Breast epithelium (tissue), 4 donors: ENCODE measurements at regions not wholly inside any gene's neighbourhood (a gene's known extent, or its start where the extent isn't known, plus 50 kb on each side); places are given as distances from the start of the nearest gene placed in this dataset.

Source experiments
- DNase-seq, 2 donors: peaks; one replicate each; pipeline ENCODE4 v3.0.0-alpha.2; 2019; ENCODE audit warnings: low spot score in 2 of 2
- H3K27ac ChIP-seq, 2 donors: fragments of 200-600 bp; sonication (generic) in 1 of 2; one replicate each; pipeline ENCODE4 v1.5.1; 2016 to 2019; ENCODE audit warnings: mild to moderate bottlenecking in 1 of 2
- H3K27me3 ChIP-seq, 2 donors: fragments of 200-600 bp; sonication (generic) in 1 of 2; one replicate each; pipeline versions ENCODE4 v1.5.1 to v1.6.0; 2017 to 2019; ENCODE audit warnings: control low read depth in 1 of 2, mild to moderate bottlenecking in 1 of 2
- H3K36me3 ChIP-seq: fragments of 200-600 bp; one replicate; pipeline ENCODE4 v1.5.1; 2019
- H3K4me1 ChIP-seq, 2 donors: fragments of 200-600 bp; sonication (generic); one replicate each; pipeline ENCODE4 v1.5.1; 2016 to 2019; ENCODE audit warnings: control low read depth in 1 of 2
- H3K4me3 ChIP-seq, 3 donors: fragments of 200-600 bp; sonication (generic); 1 replicate in 2 of 3; 2 replicates in 1 of 3; pipeline ENCODE4 v1.5.1; 2016 to 2019; ENCODE audit warnings: mild to moderate bottlenecking in 3 of 3, moderate library complexity in 2 of 3
- H3K9me3 ChIP-seq, 2 donors: fragments of 200-600 bp; sonication (generic) in 1 of 2; one replicate each; pipeline ENCODE4 v1.5.1; 2016 to 2019; ENCODE audit warnings: control low read depth in 1 of 2
- POLR2A ChIP-seq: fragments of 450-650 bp; IDR thresholded peaks from one replicate; pipeline ENCODE4 v1.6.1; 2016; ENCODE audit warnings: antibody characterized with exemption, mild to moderate bottlenecking, moderate library complexity
- POLR2AphosphoS5 ChIP-seq, 3 donors: sonication (generic); formaldehyde crosslinking; IDR thresholded peaks; one replicate each; pipeline ENCODE4 v1.6.1; 2017; ENCODE audit warnings: antibody characterized with exemption in 3 of 3
- intact Hi-C: fragments of 100-400 bp; cut with DNase I; formaldehyde crosslinking; loops from one replicate; pipeline ENCODE4 v1.15.1; 2023; ENCODE audit warnings: low total_unique reads
- TF ChIP-seq, protein P1 (sequence below), 3 donors: fragments of 450-650 bp; IDR thresholded peaks; one replicate each; pipeline ENCODE4 v1.5.1; 2016 to 2017; ENCODE audit warnings: antibody characterized with exemption in 3 of 3, mild to moderate bottlenecking in 3 of 3, moderate library complexity in 3 of 3

DNA sequence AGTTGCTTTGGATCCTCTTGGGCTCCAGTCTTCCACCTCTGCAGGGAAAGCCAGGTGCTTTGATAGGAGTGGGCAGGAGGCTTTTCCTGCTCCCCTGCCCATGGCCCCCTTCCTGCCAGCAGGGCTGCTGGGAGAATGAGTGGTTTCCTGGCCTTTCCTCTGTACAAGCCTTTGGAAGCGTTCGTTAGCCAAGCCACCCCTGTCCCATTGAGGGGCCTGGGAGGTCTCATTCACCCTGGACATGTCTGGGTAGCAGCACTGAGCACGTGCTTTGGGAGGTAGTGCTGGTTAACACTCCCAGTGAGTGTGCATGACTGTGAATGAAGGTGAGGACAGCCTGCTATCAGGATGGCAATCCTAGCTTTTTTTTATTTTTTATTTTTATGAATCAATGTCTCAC, 118.5 kb upstream of the CACNA1E start:
- TF ChIP-seq POLR2A: no peak
- TF ChIP-seq, protein P1, sequence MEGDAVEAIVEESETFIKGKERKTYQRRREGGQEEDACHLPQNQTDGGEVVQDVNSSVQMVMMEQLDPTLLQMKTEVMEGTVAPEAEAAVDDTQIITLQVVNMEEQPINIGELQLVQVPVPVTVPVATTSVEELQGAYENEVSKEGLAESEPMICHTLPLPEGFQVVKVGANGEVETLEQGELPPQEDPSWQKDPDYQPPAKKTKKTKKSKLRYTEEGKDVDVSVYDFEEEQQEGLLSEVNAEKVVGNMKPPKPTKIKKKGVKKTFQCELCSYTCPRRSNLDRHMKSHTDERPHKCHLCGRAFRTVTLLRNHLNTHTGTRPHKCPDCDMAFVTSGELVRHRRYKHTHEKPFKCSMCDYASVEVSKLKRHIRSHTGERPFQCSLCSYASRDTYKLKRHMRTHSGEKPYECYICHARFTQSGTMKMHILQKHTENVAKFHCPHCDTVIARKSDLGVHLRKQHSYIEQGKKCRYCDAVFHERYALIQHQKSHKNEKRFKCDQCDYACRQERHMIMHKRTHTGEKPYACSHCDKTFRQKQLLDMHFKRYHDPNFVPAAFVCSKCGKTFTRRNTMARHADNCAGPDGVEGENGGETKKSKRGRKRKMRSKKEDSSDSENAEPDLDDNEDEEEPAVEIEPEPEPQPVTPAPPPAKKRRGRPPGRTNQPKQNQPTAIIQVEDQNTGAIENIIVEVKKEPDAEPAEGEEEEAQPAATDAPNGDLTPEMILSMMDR (IDR thresholded peaks at IDR 0.05): no peak
- TF ChIP-seq POLR2AphosphoS5 (IDR thresholded peaks at IDR 0.05): no peak
- H3K4me1 ChIP-seq: no peaks in the 10 kb centered on the region

DNA sequence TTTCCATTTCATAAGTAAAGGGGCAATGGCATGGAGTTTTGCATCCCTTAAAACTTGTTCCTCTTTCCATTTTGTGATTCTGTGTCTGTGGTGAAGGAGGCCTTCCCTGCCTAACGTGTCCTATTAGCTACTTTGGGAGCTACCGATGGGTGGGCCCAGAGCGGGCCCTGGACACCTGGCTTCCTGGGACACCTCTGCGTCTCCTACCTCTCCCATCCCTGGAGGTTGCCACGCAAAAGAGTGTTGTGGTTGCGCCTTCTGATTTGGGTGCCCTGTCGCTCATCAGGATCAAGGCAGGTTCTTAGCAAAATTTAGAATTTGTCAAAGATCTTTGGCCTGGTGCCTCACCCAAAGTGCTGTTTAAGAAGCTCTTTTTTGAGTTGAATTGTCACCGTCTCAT, 116.4 kb upstream of the CACNA1E start:
- no peak for DNase-seq
- intact Hi-C loops: no loop called here
- H3K27me3 ChIP-seq: no peaks in the 10 kb centered on the region
- peaks cover 0 to 4% of the 10 kb centered on the region in 2 donors for H3K9me3 ChIP-seq
- H3K4me3 ChIP-seq: no peak overlapping the region
- no peaks in the 10 kb centered on the region for H3K36me3 ChIP-seq
- no peaks in the 10 kb centered on the region for H3K4me1 ChIP-seq
- no peak for TF ChIP-seq POLR2A
- no peak overlapping the region for H3K27ac ChIP-seq

More for the DNA sequence above, 118.5 kb upstream of the CACNA1E start:
- DNase-seq: no peak
- no peaks in the 10 kb centered on the region for H3K36me3 ChIP-seq
- H3K27ac ChIP-seq: no peak overlapping the region
- no peak overlapping the region for H3K4me3 ChIP-seq
- intact Hi-C loops: no loop called here
- H3K27me3 ChIP-seq: no peaks in the 10 kb centered on the region
- no peaks in the 10 kb centered on the region for H3K9me3 ChIP-seq

DNA sequence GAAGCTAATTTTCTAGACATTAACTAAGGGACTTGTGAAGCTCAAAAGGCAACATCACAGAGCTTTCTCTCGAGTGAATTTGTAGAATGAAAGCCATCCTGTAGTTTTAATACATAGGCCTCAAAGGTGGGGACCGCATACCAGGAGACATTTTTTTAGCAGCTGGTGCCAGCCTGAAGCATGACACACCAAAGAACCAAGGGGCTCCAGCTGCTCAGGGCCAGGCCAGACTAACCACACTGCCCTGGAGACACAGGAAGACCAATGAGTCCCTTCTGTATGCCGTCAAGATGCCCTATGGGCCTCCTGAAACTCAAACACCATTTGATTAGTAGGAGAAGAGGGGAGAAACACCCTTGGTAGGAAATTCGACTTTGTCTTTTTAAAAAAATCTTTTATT, 113.9 kb upstream of the CACNA1E start:
- intact Hi-C loops: no loop called here
- TF ChIP-seq POLR2A: no peak
- no peak for TF ChIP-seq POLR2AphosphoS5 (IDR thresholded peaks at IDR 0.05)
- TF ChIP-seq, protein P1 (IDR thresholded peaks at IDR 0.05): no peak
- no peaks in the 10 kb centered on the region for H3K36me3 ChIP-seq
- H3K4me1 ChIP-seq: no peaks in the 10 kb centered on the region
- no peak overlapping the region for H3K27ac ChIP-seq
- H3K27me3 ChIP-seq: no peaks in the 10 kb centered on the region
- H3K9me3 ChIP-seq: peaks cover 0 to 11% of the 10 kb centered on the region in 2 donors
- no peak overlapping the region for H3K4me3 ChIP-seq
- no peak for DNase-seq

DNA sequence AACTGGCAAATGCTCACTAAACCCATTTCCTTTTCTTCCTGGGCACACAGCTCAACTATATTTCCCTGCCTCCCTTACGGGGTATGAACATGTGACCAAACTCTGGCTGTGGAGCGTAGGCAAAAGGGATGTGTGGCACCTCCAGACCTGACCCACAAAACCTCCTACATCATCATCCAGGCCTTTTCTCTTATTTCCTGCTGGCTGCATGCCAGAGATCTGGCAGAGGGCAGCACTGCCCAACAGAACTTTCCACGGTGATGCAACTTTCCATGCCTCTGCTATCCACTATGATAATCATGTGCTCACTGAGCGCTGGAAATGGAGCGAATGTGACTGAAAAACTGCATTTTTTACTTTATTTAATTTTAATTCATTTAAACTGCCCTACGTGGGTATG, 99.6 kb upstream of the CACNA1E start:
- no peaks in the 10 kb centered on the region for H3K9me3 ChIP-seq
- no peak overlapping the region for H3K27ac ChIP-seq
- no peak overlapping the region for H3K4me3 ChIP-seq
- no peak for DNase-seq
- TF ChIP-seq POLR2A (no peak), POLR2AphosphoS5 (IDR thresholded peaks at IDR 0.05) (no peak)
- H3K27me3 ChIP-seq: peaks cover 0 to 4% of the 10 kb centered on the region in 2 donors
- intact Hi-C loops: no loop called here
- no peaks in the 10 kb centered on the region for H3K4me1 ChIP-seq
- no peaks in the 10 kb centered on the region for H3K36me3 ChIP-seq

DNA sequence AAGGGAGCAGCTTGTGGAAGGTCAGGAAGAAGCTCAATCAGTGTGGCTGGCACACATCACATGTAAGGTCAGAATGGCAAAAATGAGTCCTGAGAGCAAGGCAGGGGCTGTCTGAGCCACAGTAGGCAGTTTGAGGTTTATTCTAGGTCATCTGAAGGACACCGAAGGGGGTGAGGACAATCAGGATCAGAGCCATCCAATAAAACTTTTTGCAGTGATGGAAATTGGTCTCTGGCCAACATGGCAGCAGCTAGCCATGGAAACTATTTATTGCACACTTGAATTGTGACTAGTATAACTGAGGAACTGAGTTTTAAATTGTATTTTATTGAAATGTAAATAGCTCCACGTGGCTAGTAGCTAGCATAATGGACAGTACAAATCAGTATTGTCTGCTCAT, 97.0 kb upstream of the CACNA1E start:
- intact Hi-C loops: no loop called here
- no peaks in the 10 kb centered on the region for H3K36me3 ChIP-seq
- H3K27ac ChIP-seq: no peak overlapping the region
- H3K27me3 ChIP-seq: peaks cover 0 to 4% of the 10 kb centered on the region in 2 donors
- H3K4me3 ChIP-seq: no peak overlapping the region
- no peak for DNase-seq
- no peaks in the 10 kb centered on the region for H3K4me1 ChIP-seq
- H3K9me3 ChIP-seq: no peaks in the 10 kb centered on the region
- TF ChIP-seq POLR2AphosphoS5 (IDR thresholded peaks at IDR 0.05) (no peak), POLR2A (no peak)
- TF ChIP-seq, protein P1 (IDR thresholded peaks at IDR 0.05): no peak

DNA sequence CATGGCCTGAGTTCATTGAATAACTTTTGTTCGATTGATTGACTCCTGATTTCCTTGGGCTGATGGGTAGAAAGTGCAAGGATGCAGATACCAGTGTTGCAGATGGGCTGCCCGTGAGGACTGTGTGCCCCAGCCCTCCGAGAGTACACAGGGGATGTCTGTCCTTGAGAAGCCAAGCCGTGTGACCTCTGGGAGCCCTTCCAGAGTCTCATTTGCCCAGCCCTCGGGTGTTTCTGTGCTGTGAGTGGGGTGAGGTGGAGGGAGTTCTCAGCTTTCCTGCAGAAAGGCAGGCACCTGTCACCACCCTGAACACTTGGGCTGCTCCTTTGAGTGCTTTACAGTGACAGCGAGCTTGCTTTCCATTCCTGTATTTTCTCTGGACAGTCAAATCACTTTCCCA, 96.4 kb upstream of the CACNA1E start:
- intact Hi-C loops: no loop called here
- TF ChIP-seq POLR2AphosphoS5 (IDR thresholded peaks at IDR 0.05) (no peak), POLR2A (no peak)
- TF ChIP-seq, protein P1 (IDR thresholded peaks at IDR 0.05): no peak
- H3K27me3 ChIP-seq: peaks cover 0 to 4% of the 10 kb centered on the region in 2 donors
- no peak overlapping the region for H3K4me3 ChIP-seq
- H3K36me3 ChIP-seq: no peaks in the 10 kb centered on the region
- H3K9me3 ChIP-seq: no peaks in the 10 kb centered on the region
- no peaks in the 10 kb centered on the region for H3K4me1 ChIP-seq
- DNase-seq: no peak
- H3K27ac ChIP-seq: no peak overlapping the region
